PC-3 (cell line): ENCODE measurements at regions not wholly inside any gene's neighbourhood (a gene's known extent, or its start where the extent isn't known, plus 50 kb on each side); places are given as distances from the start of the nearest gene placed in this dataset.

Source experiments
- ATAC-seq: fragments of 200-7000 bp; cut with Tn5 transposase; 2 replicates; pipeline ENCODE4 v1.9.1; 2020; ENCODE audit warnings: mild to moderate bottlenecking, moderate library complexity
- BruUV-seq: library from RNA; stranded (reverse); fragments of 400-500 nt; replicated peaks from 2 replicates; lab custom pipeline; 2021; lab: Mats Ljungman, UMichigan
- CTCF ChIA-PET: fragments of 300-600 bp; sonication (Branson Sonifier 250); formaldehyde crosslinking; loops from one replicate; lab custom pipeline; 2022; ENCODE audit warnings: antibody characterized with exemption; lab: Charles Lee
- POLR2A ChIA-PET: fragments of 300-600 bp; sonication (Branson Sonifier 250); formaldehyde crosslinking; loops from one replicate; lab custom pipeline; 2022; ENCODE audit warnings: antibody characterized with exemption; ENCODE audit not compliant: unreplicated experiment; lab: Charles Lee
- DNase-seq: peaks from one replicate; pipeline ENCODE4 v3.0.0-alpha.2; 2015
- H2AFZ ChIP-seq: fragments of 300-600 bp; sonication (generic); 2 replicates; pipeline ENCODE4 v1.6.0; 2016; ENCODE audit warnings: antibody characterized with exemption, low read length
- H3F3A ChIP-seq: fragments of 300-600 bp; sonication (generic); one replicate; pipeline ENCODE4 v1.6.0; 2017; ENCODE audit warnings: antibody characterized with exemption, low read length, control low read depth, mild to moderate bottlenecking; ENCODE audit not compliant: unreplicated experiment
- H3K27ac ChIP-seq: fragments of 300-600 bp; sonication (generic); 2 replicates; pipeline ENCODE4 v1.5.1; 2016; ENCODE audit warnings: mild to moderate bottlenecking, low read length
- H3K27me3 ChIP-seq: fragments of 300-600 bp; sonication (generic); 2 replicates; pipeline ENCODE4 v1.6.1; 2016; ENCODE audit warnings: low read length, mixed read lengths
- H3K36me3 ChIP-seq: fragments of 300-600 bp; sonication (generic); 2 replicates; pipeline ENCODE4 v1.6.1; 2016; ENCODE audit warnings: low read depth, mixed run types, low read length, mixed read lengths
- H3K4me1 ChIP-seq: fragments of 300-600 bp; sonication (generic); 2 replicates; pipeline ENCODE4 v1.5.1; 2016; ENCODE audit warnings: low read length; ENCODE audit not compliant: insufficient read depth
- H3K4me2 ChIP-seq: fragments of 300-600 bp; sonication (generic); 2 replicates; pipeline ENCODE4 v1.6.0; 2016; ENCODE audit warnings: low read length
- H3K4me3 ChIP-seq: fragments of 300-600 bp; sonication (generic); 2 replicates; pipeline ENCODE4 v1.5.1; 2016; ENCODE audit warnings: mild to moderate bottlenecking, low read length, mixed read lengths
- H3K79me2 ChIP-seq: fragments of 300-600 bp; sonication (generic); 2 replicates; pipeline ENCODE4 v1.6.1; 2017; ENCODE audit warnings: low read length, mixed read lengths
- H3K9ac ChIP-seq: fragments of 300-600 bp; sonication (generic); 2 replicates; pipeline ENCODE4 v1.6.0; 2016; ENCODE audit warnings: mild to moderate bottlenecking, low read length
- H3K9me2 ChIP-seq: fragments of 300-600 bp; sonication (generic); replicated peaks from 2 replicates; pipeline ENCODE4 v1.6.1; 2016; ENCODE audit warnings: mixed run types, low read length, mixed read lengths
- H3K9me3 ChIP-seq: fragments of 300-600 bp; sonication (generic); 2 replicates; pipeline ENCODE4 v1.6.1; 2016; ENCODE audit warnings: low read length, mixed read lengths
- H4K20me1 ChIP-seq: fragments of 300-600 bp; sonication (generic); 2 replicates; pipeline ENCODE4 v1.6.1; 2016; ENCODE audit warnings: low read length, mixed read lengths
- EZH2 ChIP-seq: fragments of 300-600 bp; sonication (generic); IDR thresholded peaks from one replicate; pipeline ENCODE4 v1.6.1; 2017; ENCODE audit warnings: antibody characterized with exemption, mild to moderate bottlenecking, low read length; ENCODE audit not compliant: unreplicated experiment
- EZH2phosphoT487 ChIP-seq: fragments of 300-600 bp; sonication (generic); IDR thresholded peaks from 2 replicates; pipeline ENCODE4 v1.6.1; 2018; ENCODE audit warnings: mild to moderate bottlenecking, antibody characterized with exemption, low read length, borderline replicate concordance
- intact Hi-C: fragments of 100-400 bp; cut with micrococcal nuclease; formaldehyde crosslinking; loops from 2 replicates; pipeline ENCODE4 v1.9.0; 2023
- TF ChIP-seq, protein P1 (sequence below): fragments of 300-600 bp; sonication (generic); conservative IDR thresholded peaks from 2 replicates; pipeline ENCODE4 v1.5.1; 2017; ENCODE audit warnings: antibody characterized with exemption, low read depth, mild to moderate bottlenecking, low read length

GRCh38 chr14:84071061-84071460, 1458.9 kb upstream of the FLRT2 start:
- Histone ChIP-seq H3K9me2 (no peaks in the 10 kb centered on the region), H3K79me2 (no peaks in the 10 kb centered on the region), H3K4me1 (no peaks in the 10 kb centered on the region), H3F3A (no peaks in the 10 kb centered on the region), H3K9me3 (0 out of 2 replicates have a peak, but pooled peaks cover 3% of the 10 kb centered on the region), H3K27ac (no peak overlapping the region), H2AFZ (no peak overlapping the region), H3K36me3 (no peaks in the 10 kb centered on the region), H3K4me3 (no peak overlapping the region), H3K27me3 (no peaks in the 10 kb centered on the region), H4K20me1 (no peaks in the 10 kb centered on the region), H3K9ac (no peak overlapping the region), H3K4me2 (no peak overlapping the region)
- no peak for TF ChIP-seq EZH2phosphoT487
- TF ChIP-seq, protein P1, sequence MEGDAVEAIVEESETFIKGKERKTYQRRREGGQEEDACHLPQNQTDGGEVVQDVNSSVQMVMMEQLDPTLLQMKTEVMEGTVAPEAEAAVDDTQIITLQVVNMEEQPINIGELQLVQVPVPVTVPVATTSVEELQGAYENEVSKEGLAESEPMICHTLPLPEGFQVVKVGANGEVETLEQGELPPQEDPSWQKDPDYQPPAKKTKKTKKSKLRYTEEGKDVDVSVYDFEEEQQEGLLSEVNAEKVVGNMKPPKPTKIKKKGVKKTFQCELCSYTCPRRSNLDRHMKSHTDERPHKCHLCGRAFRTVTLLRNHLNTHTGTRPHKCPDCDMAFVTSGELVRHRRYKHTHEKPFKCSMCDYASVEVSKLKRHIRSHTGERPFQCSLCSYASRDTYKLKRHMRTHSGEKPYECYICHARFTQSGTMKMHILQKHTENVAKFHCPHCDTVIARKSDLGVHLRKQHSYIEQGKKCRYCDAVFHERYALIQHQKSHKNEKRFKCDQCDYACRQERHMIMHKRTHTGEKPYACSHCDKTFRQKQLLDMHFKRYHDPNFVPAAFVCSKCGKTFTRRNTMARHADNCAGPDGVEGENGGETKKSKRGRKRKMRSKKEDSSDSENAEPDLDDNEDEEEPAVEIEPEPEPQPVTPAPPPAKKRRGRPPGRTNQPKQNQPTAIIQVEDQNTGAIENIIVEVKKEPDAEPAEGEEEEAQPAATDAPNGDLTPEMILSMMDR, result no peak
- TF ChIP-seq EZH2, result no peak
- BruUV-seq, result no TSS peak
- intact Hi-C loops, result no loop called here
- DNase-seq (no peak), ATAC-seq (no peak)
- CTCF ChIA-PET, result no interaction called here
- POLR2A ChIA-PET, result no interaction called here

GRCh38 chr14:84074626-84075025, 1455.3 kb upstream of the FLRT2 start:
- ATAC-seq (no peak), DNase-seq (no peak)
- Histone ChIP-seq H3K27ac (no peak overlapping the region), H3K4me1 (no peaks in the 10 kb centered on the region), H3K36me3 (no peaks in the 10 kb centered on the region), H3K9me3 (0 out of 2 replicates have a peak, but pooled peaks cover 5% of the 10 kb centered on the region), H3F3A (no peaks in the 10 kb centered on the region), H2AFZ (no peak overlapping the region), H4K20me1 (no peaks in the 10 kb centered on the region), H3K4me2 (no peak overlapping the region), H3K9ac (no peak overlapping the region), H3K9me2 (no peaks in the 10 kb centered on the region), H3K27me3 (no peaks in the 10 kb centered on the region), H3K4me3 (no peak overlapping the region), H3K79me2 (no peaks in the 10 kb centered on the region)
- intact Hi-C loops, result no loop called here
- POLR2A ChIA-PET, result no interaction called here
- CTCF ChIA-PET, result no interaction called here
- TF ChIP-seq, protein P1, result no peak
- TF ChIP-seq EZH2 (no peak), EZH2phosphoT487 (no peak)
- BruUV-seq, result no TSS peak

DNA sequence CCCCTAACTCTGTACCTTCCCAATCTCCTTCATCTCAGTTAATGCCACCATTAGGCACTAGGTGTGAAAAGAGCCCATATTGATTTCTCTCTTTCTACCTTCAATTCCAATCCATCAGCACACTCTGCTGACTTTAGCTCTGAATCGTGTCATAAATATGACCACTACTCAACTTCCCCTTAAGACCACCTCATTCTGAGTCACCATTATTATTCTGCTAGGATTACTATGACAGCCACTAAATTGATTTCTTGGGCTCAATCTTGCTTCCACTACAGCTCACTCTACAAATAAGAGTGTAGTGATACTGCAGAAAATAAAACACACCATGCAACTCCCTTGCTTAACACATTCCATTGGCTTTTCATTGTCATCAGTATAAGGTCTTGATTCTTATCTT, 1449.0 kb upstream of the FLRT2 start:
- no peaks in the 10 kb centered on the region for H3K79me2 ChIP-seq
- H3K4me1 ChIP-seq, result no peaks in the 10 kb centered on the region
- ATAC-seq (no peak), DNase-seq (peak; percentile 53)
- no peak overlapping the region for H3K9ac ChIP-seq
- no TSS peak for BruUV-seq
- no peak overlapping the region for H3K27ac ChIP-seq
- no peaks in the 10 kb centered on the region for H3K36me3 ChIP-seq
- TF ChIP-seq, protein P1, result no peak
- no peak for TF ChIP-seq EZH2
- no peak for TF ChIP-seq EZH2phosphoT487
- no peak overlapping the region for H3K4me3 ChIP-seq
- H2AFZ ChIP-seq, result no peak overlapping the region
- H3F3A ChIP-seq, result no peaks in the 10 kb centered on the region
- H3K27me3 ChIP-seq, result no peaks in the 10 kb centered on the region
- H3K9me3 ChIP-seq, result 0 out of 2 replicates have a peak, but pooled peaks cover 14% of the 10 kb centered on the region
- ChIA-PET POLR2A (no interaction called here), CTCF (no interaction called here)
- intact Hi-C loops, result no loop called here
- H3K9me2 ChIP-seq, result no peaks in the 10 kb centered on the region
- H4K20me1 ChIP-seq, result no peaks in the 10 kb centered on the region
- no peak overlapping the region for H3K4me2 ChIP-seq
